ENCODE measurements at regions not wholly inside any gene's neighbourhood (a gene's known extent, or its start where the extent isn't known, plus 50 kb on each side); places are given as distances from the start of the nearest gene placed in this dataset.
"Not testable (repeated sequence)": the region's sequence is repeated elsewhere in the genome, so short reads cannot be mapped to it uniquely, and the experiment has no call there.

DNA sequence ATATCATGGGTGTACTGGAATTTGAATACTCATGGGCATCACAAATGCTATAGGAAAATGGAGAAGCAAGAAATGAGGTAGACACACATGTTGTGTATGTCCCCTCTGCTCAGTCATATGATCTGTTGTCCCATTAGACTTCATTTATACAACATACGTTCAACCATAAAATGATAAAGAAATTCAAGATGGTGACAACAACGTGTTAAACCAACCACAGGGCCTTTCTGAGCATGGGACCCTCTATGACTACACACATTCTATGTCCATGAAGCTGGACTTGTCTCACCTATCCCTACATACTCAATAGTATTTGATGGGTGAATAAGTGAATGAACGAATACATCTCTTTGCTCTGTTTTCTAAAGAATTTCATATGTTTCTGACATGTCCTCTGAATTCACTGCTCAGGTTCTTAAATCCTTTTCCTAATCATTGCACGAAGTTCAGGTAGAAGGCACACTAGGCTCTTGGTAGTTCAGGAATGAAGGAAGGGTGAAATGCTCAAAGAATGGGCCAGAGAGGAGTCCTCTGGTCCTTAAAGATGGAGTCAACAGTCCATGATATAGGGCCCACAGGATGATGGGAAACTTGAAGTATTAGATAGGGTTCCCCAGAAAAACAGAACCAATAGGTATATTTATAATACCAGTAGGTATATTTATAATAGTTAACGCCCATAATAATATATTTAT, 105.7 kb upstream of the PPM1H start:
- DNase-seq (ENCODE audit: low read depth in 2 of 3, low spot score in 2 of 3), result no peak

- no peak for DNase-seq (ENCODE audit: low read depth in 2 of 3, low spot score in 2 of 3)
These were observed 103.8 kb upstream of the PPM1H start for GRCh38 chr12:63038713-63039100.

DNA sequence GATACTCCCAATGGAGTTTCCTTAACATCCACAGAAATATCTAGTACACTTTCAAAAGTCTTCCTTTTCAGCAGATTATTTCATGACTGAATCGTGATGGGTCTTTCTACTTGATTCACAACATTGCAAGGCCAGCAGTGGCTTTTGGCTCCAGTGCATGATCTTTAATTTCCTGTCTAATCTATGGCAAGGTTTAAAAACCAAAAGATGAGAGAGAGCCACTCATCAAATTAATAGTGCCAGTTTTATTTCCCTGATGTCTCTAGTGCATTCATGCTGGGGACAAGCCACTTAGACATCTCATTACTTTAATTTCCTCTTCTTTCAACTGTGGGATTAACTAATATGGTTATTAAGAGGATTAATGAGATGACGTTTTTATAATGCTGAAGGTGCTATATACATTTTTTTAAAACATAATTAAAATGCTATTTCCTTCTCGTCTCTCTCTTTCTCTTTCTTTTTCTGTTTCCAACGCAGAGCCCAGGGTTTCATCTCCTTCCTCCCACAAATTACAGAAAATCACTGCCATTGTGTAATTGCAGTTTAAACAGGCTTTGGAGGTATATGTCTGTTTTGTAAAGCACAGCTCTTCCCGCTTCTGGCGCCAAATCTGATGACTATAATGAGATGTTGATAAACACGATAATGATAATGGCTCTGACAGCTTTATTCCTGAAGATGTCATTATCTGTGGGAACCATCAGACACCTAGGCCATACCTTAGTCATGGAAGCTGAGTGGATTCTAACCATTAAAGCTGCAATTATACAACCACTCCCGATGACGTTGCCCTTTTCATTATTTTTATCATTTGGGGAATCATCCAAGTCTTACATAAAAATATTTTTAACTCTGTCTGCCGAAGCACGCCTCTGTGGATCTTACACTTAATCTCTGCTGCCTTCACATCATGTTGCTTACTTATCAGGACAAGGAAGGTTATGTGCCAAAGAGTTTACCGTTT, 103.1 kb upstream of the PPM1H start:
- DNase-seq (ENCODE audit: low read depth in 2 of 3, low spot score in 2 of 3), result no peak

GRCh38 chr12:63036974-63037335, 102.0 kb upstream of the PPM1H start:
- no peak for DNase-seq (ENCODE audit: low read depth in 2 of 3, low spot score in 2 of 3)

- DNase-seq (ENCODE audit: low read depth in 2 of 3, low spot score in 2 of 3), result no peak
These were observed 101.4 kb upstream of the PPM1H start for GRCh38 chr12:63036216-63036973.

DNA sequence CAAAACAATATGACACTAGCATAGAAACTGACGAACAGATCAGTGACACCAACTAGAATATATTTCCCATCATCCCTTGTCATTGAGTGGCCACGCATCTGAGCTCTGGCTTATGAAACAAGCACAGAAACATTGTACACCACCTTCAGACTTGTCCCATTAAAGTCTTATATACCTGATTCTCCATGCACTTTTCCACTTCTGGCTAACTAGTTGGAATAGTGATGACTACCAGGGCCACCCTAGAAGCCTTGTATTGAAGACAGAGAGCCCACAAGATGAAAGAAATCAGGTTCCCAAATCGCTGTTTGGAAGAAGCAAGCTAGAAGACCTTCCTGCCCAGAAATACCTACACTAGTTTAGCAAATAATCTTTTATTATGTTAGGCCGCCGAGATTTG, 99.7 kb upstream of the PPM1H start:
- no peak for DNase-seq (ENCODE audit: low read depth in 2 of 3, low spot score in 2 of 3)

GRCh38 chr12:63029676-63030075, 94.7 kb upstream of the PPM1H start:
- DNase-seq (ENCODE audit: low read depth in 2 of 3, low spot score in 2 of 3), result no peak

DNA sequence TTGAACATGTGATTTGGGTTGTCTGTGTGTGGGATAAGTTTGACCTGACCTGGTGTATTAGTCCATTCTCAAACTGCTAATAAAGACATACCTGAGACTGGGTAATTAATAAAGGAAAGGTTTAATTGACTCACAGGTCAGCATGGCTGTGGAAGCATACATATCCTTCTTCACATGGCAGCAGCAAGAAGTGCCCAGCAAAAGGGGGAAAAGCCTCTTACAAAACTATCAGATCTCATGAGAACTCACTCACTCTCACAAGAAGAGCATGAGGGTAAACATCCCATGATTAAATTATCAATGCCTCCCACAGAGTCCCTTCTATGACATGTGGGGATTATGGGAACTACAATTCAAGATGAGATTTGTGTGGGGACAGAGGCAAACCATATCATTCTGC, 94.0 kb upstream of the PPM1H start:
- DNase-seq (ENCODE audit: low read depth in 2 of 3, low spot score in 2 of 3), result peak in 1 of 3 donors; percentile 3

DNA sequence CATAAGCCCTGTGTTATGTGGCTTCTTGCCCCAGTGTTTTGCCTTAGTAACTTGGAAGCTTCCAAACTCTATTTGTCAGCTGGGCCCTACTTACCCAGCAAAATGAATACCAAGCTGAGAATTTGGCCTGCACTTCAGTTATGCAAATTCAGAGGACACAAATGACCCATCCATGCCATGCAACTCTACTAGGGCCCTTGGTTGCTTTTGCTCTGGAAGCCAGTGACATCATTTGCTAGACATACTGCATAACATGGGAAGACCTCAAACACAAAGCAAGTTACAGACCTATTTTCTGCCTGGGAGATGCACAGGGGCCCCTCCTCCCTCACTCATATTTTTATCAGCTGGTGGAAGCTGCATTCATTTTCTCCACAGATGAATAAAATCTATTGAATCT, 90.2 kb upstream of the PPM1H start:
- no peak for DNase-seq (ENCODE audit: low read depth in 2 of 3, low spot score in 2 of 3)

- DNase-seq (ENCODE audit: low read depth in 2 of 3, low spot score in 2 of 3), result no peak
These were observed 89.0 kb upstream of the PPM1H start for GRCh38 chr12:63023926-63024325.

GRCh38 chr12:63021116-63021515, 86.2 kb upstream of the PPM1H start:
- DNase-seq (ENCODE audit: low read depth in 2 of 3, low spot score in 2 of 3), result peak in 2 of 3 donors; percentile 31 to 70

GRCh38 chr12:63020269-63020668, 85.3 kb upstream of the PPM1H start:
- DNase-seq (ENCODE audit: low read depth in 2 of 3, low spot score in 2 of 3), result no peak

DNA sequence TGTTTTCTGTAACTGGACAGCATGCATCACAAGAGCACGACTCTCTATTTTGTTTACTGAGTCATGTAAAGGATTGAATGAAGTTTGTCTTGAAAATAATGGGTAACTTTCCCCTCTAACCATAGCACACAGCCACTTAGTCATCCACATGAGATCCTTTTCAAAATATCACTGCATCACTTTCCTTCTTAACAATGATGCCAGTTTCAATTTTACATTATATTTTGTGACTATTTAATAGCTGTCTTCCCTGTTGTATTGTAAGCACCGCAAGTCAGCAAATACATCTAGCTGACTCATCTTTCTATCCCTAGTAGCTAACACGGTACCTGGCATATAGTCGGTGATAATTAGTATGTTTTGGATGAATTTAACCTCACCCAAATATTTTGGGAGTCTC, 83.3 kb upstream of the PPM1H start:
- DNase-seq (ENCODE audit: low read depth in 2 of 3, low spot score in 2 of 3), result no peak

GRCh38 chr12:63013302-63013701, 78.4 kb upstream of the PPM1H start:
- DNase-seq (ENCODE audit: low read depth in 2 of 3, low spot score in 2 of 3), result no peak

DNA sequence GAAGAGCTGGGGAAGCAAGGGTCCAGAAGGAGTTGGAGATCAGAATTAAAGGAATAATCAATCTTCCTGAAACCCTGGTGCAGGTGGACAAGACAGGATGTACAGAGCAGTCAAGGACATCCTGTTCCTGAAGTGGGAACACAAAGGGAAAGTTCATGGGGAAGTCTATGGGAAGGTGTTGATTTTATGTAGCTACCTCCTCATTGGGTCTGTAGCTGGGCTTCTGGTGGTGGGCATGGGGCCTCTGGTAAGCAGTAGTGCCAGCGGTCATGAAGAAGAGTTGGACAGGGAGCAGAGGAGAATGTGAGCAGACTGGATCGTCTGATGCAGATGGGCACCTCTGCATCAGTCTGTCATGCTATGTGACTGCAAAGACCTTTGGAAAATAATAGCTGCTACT, 75.7 kb upstream of the PPM1H start:
- no peak for DNase-seq (ENCODE audit: low read depth in 2 of 3, low spot score in 2 of 3)

DNA sequence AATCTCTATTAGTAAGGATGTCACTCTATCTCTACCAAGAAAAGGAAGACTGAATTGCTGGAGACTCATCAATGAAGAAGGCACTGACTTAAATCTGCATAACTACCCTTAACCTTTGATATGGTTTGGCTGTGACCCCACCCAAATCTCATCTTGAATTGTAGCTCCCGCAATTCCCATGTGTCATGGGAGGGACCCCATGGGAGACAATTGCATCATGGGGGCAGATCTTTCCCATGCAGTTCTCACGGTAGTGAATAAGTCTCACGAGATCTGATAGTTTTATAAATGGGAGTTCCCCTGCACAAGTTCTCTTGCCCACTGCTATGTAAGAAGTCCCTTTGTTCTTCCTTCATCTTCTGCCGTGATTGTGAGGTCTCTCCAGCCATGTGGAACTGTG, 73.4 kb upstream of the PPM1H start:
- no peak for DNase-seq (ENCODE audit: low read depth in 2 of 3, low spot score in 2 of 3)

DNA sequence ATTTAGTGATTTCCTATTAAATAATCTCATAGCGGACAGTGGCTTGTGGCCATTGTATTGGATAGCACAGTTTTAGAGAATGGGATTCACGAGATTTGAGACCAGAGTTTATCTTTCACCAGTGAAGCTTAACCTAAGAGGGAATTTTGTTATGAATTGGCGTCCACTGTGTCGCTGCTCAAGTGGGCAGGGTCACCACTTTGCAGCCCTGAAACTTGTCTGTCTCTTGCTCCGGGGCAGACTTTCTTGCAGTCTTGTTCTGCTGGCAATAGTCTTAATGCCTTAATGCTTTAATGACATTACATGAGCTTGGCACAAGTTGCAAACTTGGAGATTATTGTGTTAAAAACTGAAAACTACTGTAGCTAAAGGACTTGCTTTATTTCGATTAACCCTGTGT, 72.8 kb upstream of the PPM1H start:
- no peak for DNase-seq (ENCODE audit: low read depth in 2 of 3, low spot score in 2 of 3)

DNA sequence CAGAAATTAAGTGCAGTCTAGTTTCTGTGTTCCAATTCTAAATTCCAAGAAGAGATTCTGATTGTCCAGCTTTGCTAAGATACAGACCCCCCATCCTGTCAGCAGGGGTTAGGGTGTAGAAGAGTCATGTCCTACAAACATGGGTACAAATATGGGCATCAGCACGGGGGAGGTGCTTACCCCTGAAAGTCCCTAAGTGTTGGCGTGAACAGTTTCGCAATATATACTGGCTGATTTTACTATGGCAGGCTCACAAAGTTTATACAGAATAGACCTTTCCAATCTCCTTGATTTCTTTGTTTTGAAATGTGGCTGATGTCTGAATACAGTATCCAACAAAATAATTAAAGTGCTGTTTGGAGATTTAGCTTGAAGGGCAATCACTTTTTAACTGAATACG, 71.6 kb upstream of the PPM1H start:
- no peak for DNase-seq (ENCODE audit: low read depth in 2 of 3, low spot score in 2 of 3)

DNA sequence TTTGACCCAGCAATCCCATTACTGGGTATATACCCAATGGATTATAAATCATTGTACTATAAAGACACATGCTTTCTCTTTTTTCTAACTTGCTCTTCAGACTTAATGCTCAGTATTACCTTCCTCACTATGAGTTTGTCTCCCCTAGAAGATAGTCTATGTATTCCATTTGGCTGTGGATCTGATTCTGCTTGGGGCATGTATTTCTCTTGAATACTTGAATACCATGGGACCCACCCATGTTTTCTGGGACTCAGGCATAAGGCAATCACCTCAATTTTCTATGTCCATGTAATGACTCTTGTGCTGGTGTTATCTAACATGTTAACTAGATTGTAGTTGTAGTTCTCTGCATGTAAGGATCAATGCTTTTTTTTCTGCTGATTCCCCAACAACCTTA, 70.4 kb upstream of the PPM1H start:
- no peak for DNase-seq (ENCODE audit: low read depth in 2 of 3, low spot score in 2 of 3)

DNA sequence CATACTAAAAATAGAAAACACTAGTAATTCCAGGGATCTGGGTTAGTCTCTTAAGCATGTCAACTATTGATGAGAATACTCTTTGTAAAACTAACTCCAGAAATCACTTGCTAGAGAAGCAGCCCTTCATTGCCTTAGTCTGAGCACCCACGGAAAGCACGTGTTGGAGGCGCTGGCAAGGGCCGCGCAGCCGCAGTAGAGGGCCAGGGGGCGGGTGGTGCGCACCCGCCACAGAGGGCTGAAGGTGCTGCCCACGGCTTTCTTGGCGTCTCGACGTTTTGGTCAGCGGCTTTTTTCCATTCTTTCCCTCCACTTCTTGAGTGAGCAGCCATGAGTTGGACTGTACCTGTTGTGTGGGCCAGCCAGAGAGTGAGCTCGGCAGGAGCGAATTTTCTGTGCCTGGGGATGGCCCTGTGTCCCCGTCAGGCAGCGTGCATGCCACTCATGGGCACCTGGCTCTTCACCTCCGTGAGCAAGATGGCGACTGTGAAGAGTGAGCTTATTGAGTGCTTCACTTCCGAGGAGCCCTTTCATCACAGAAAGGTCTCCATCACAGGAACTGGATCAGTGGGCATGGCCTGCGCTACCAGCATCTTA, 68.4 kb upstream of the PPM1H start:
- no peak for DNase-seq (ENCODE audit: low read depth in 2 of 3, low spot score in 2 of 3)

DNA sequence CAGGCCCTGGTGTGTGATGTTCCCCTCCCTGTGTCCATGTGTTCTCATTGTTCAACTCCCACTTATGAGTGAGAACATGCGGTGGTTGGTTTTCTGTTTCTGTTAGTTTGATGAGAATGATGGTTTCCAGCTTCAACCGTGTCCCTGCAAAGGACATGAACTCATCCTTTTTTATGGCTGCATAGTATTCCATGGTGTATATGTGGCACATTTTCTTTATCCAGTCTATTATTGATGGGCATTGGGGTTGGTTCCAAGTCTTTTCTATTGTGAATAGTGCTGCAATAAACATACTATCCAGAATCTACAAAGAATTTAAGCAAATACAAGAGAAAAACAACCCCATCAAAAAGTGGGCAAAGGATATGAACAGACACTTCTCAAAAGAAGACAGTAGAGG, 67.1 kb upstream of the PPM1H start:
- not testable (repeated sequence) for DNase-seq (ENCODE audit: low read depth in 2 of 3, low spot score in 2 of 3)

Measured in hematopoietic multipotent progenitor cell (in vitro differentiated cells).